HCT116 (cell line): ENCODE measurements at regions not wholly inside any gene's neighbourhood (a gene's known extent, or its start where the extent isn't known, plus 50 kb on each side); places are given as distances from the start of the nearest gene placed in this dataset.

Experiments used
- ATAC-seq: fragments of 200-7000 bp; cut with Tn5 transposase; 2 replicates; pipeline ENCODE4 v1.9.1; 2020; ENCODE audit warnings: mild to moderate bottlenecking, moderate library complexity
- BruUV-seq: library from RNA; stranded (reverse); fragments of 400-500 nt; replicated peaks from 2 replicates; lab custom pipeline; 2021; lab: Mats Ljungman, UMichigan
- CTCF ChIA-PET: fragments of 300-600 bp; sonication (Branson Sonifier 250); formaldehyde crosslinking; loops from one replicate; lab custom pipeline; 2021; ENCODE audit warnings: antibody characterized with exemption; lab: Charles Lee
- POLR2A ChIA-PET: fragments of 300-600, 350-600 bp; sonication (Branson Sonifier 250); formaldehyde crosslinking; loops from one replicate; lab custom pipeline; 2021; ENCODE audit warnings: antibody characterized with exemption; lab: Charles Lee
- RAD21 ChIA-PET, 2 experiments: fragments of 300-600 bp; sonication (Branson Sonifier 250); formaldehyde crosslinking; loops; one replicate each; lab custom pipeline; 2023; ENCODE audit warnings: low total read pairs in 2 of 2; ENCODE audit not compliant: uncharacterized antibody in 2 of 2, unreplicated experiment in 2 of 2, low non-redundant PET in 1 of 2; lab: Charles Lee
- DNase-seq: peaks from one replicate; pipeline ENCODE4 v3.0.0-alpha.2; 2010; ENCODE audit warnings: low read depth, low spot score
- H2AFZ ChIP-seq: fragments of 200-600 bp; shearing (Covaris generic), sonication (generic); 2 replicates; pipeline ENCODE4 v1.6.1; 2017; ENCODE audit warnings: low read depth, mixed run types, mixed read lengths, antibody characterized with exemption, low read length; ENCODE audit not compliant: poor library complexity, severe bottlenecking
- H3K27ac ChIP-seq: 2 replicates; pipeline ENCODE4 v1.5.1; 2012; ENCODE audit warnings: low read depth, low read length
- H3K27me3 ChIP-seq: fragments of 200-600 bp; sonication (generic); 2 replicates; pipeline ENCODE4 v1.6.1; 2016; ENCODE audit warnings: mixed run types, low read length, mixed read lengths; ENCODE audit not compliant: insufficient read depth
- H3K36me3 ChIP-seq, 2 experiments: fragments of 200-500 bp in 1 of 2; fragments of 200-600 bp in 1 of 2; sonication (Bioruptor generic) in 1 of 2; sonication (generic) in 1 of 2; 2 replicates each; pipeline versions ENCODE4 v1.5.1 to v1.6.1; 2014 to 2016; ENCODE audit warnings: low read length in 2 of 2, inconsistent platforms in 1 of 2, mixed read lengths in 1 of 2, mixed run types in 1 of 2; ENCODE audit not compliant: insufficient read depth in 2 of 2, control insufficient read depth in 1 of 2
- H3K4me1 ChIP-seq, 2 experiments: fragments of 200-600 bp in 1 of 2; sonication (generic) in 1 of 2; 2 replicates each; pipeline versions ENCODE4 v1.5.1 to v1.6.1; 2012 to 2017; ENCODE audit warnings: low read length in 2 of 2, inconsistent platforms in 1 of 2, mild to moderate bottlenecking in 1 of 2, mixed read lengths in 1 of 2, mixed run types in 1 of 2, moderate library complexity in 1 of 2; ENCODE audit not compliant: insufficient read depth in 2 of 2, control insufficient read depth in 1 of 2
- H3K4me2 ChIP-seq: fragments of 200-600 bp; sonication (generic); 2 replicates; pipeline ENCODE4 v1.6.1; 2017; ENCODE audit warnings: mixed run types, low read length, mixed read lengths
- H3K4me3 ChIP-seq, 2 experiments: fragments of 200-600 bp in 1 of 2; sonication (generic) in 1 of 2; replicated peaks in 1 of 2; 2 replicates each; pipeline ENCODE4 v1.5.1; 2011 to 2016; ENCODE audit warnings: low read length in 2 of 2, control low read depth in 1 of 2, low read depth in 1 of 2, mild to moderate bottlenecking in 1 of 2, mixed read lengths in 1 of 2, mixed run types in 1 of 2
- H3K79me2 ChIP-seq: fragments of 200-600 bp; sonication (generic); 2 replicates; pipeline ENCODE4 v1.6.1; 2017; ENCODE audit warnings: mild to moderate bottlenecking, mixed run types, low read length, moderate library complexity, mixed read lengths; ENCODE audit not compliant: insufficient read depth
- H3K9ac ChIP-seq: fragments of 200-600 bp; sonication (generic); 2 replicates; pipeline ENCODE4 v1.6.1; 2016; ENCODE audit warnings: low read length, mixed read lengths
- H3K9me2 ChIP-seq: fragments of 200-600 bp; sonication (generic), shearing (Covaris generic); 2 replicates; pipeline ENCODE4 v1.6.1; 2017; ENCODE audit warnings: mixed run types, mild to moderate bottlenecking, moderate library complexity; ENCODE audit not compliant: insufficient read depth
- H3K9me3 ChIP-seq, 2 experiments: fragments of 200-500 bp in 1 of 2; fragments of 200-600 bp in 1 of 2; sonication (Bioruptor generic) in 1 of 2; sonication (generic) in 1 of 2; 2 replicates each; pipeline ENCODE4 v1.6.1; 2014 to 2017; ENCODE audit warnings: low read length in 2 of 2, mixed read lengths in 2 of 2, inconsistent platforms in 1 of 2, low read depth in 1 of 2, mild to moderate bottlenecking in 1 of 2, mixed run types in 1 of 2, moderate library complexity in 1 of 2; ENCODE audit not compliant: control insufficient read depth in 1 of 2, insufficient read depth in 1 of 2
- H4K20me1 ChIP-seq: fragments of 200-600 bp; sonication (generic), shearing (Covaris generic); 2 replicates; pipeline ENCODE4 v1.6.1; 2017; ENCODE audit warnings: mixed run types, mild to moderate bottlenecking, moderate library complexity; ENCODE audit not compliant: insufficient read depth
- CBX3 ChIP-seq: IDR thresholded peaks from 2 replicates; pipeline ENCODE4 v1.6.1; 2012; ENCODE audit warnings: low read depth
- EGR1 ChIP-seq: IDR thresholded peaks from 2 replicates; pipeline ENCODE4 v1.6.1; 2012; ENCODE audit warnings: low read depth
- ELF1 ChIP-seq: IDR thresholded peaks from 2 replicates; pipeline ENCODE4 v1.6.1; 2012; ENCODE audit warnings: low read depth, borderline replicate concordance
- EZH2 ChIP-seq: fragments of 200-600 bp; sonication (generic); IDR thresholded peaks from 2 replicates; pipeline ENCODE4 v1.6.1; 2017; ENCODE audit warnings: antibody characterized with exemption, mixed run types
- FOSL1 ChIP-seq: IDR thresholded peaks from 2 replicates; pipeline ENCODE4 v1.6.1; 2012; ENCODE audit warnings: low read depth
- POLR2A ChIP-seq: IDR thresholded peaks from 2 replicates; pipeline ENCODE4 v1.7.0; 2011; ENCODE audit warnings: borderline replicate concordance; ENCODE audit not compliant: insufficient read depth, insufficient read length; ENCODE audit errors: extremely low read depth
- POLR2AphosphoS5 ChIP-seq: IDR thresholded peaks from 2 replicates; pipeline ENCODE4 v1.6.1; 2011; ENCODE audit warnings: mild to moderate bottlenecking, low read depth, low read length, moderate library complexity
- RAD21 ChIP-seq: IDR thresholded peaks from 2 replicates; pipeline ENCODE4 v1.6.1; 2012; ENCODE audit warnings: low read depth, mild to moderate bottlenecking
- SIN3A ChIP-seq: IDR thresholded peaks from 2 replicates; pipeline ENCODE4 v1.6.1; 2012; ENCODE audit warnings: low read depth
- SRF ChIP-seq: IDR thresholded peaks from 2 replicates; pipeline ENCODE4 v1.6.1; 2012; ENCODE audit warnings: low read depth
- ZNF274 ChIP-seq: fragments of 200-500 bp; sonication (Bioruptor generic); IDR thresholded peaks from 2 replicates; pipeline ENCODE4 v1.6.1; 2014; ENCODE audit warnings: mild to moderate bottlenecking, low read depth, low read length, inconsistent platforms
- intact Hi-C: fragments of 100-400 bp; cut with micrococcal nuclease; formaldehyde crosslinking; loops from 2 replicates; pipeline ENCODE4 v1.10.0; 2022
- TF ChIP-seq, protein P1 (sequence below): IDR thresholded peaks from 2 replicates; pipeline ENCODE4 v1.6.1; 2012
- TF ChIP-seq, protein P2 (sequence below): IDR thresholded peaks from 2 replicates; pipeline ENCODE4 v1.6.1; 2012; ENCODE audit warnings: low read depth

DNA sequence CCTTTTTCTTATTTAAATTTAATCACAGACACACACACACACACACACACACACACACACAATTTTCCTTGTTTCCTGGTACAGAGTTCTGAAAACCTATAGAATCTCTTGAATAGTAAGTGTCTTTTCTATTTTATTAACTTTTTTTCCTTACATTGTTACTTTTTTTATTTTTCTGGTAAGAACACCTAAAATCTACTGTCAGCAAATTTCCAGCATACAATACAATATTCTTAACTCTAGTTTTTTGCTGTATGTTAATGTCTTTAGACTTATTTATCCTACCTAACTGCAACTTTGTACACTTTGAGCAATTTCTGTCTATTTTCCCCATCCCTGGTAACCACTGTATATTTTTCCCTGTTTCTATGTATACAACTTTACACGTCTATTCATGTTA is 1179.8 kb downstream of the SLITRK1 start:
- intact Hi-C loops = no loop called here
- H2AFZ ChIP-seq = no peak overlapping the region
- no peak overlapping the region for H3K27ac ChIP-seq
- H3K79me2 ChIP-seq = no peaks in the 10 kb centered on the region
- ChIA-PET RAD21 (no interaction called here), POLR2A (no interaction called here), CTCF (no interaction called here)
- ATAC-seq = no peak
- no peaks in the 10 kb centered on the region for H3K4me1 ChIP-seq
- H3K9me2 ChIP-seq = no peaks in the 10 kb centered on the region
- no peak for DNase-seq
- H3K9ac ChIP-seq = no peak overlapping the region
- no peaks in the 10 kb centered on the region for H3K9me3 ChIP-seq
- no TSS peak for BruUV-seq
- H4K20me1 ChIP-seq = no peaks in the 10 kb centered on the region
- H3K4me2 ChIP-seq = no peak overlapping the region
- TF ChIP-seq FOSL1 = no peak
- no peak for TF ChIP-seq SIN3A
- TF ChIP-seq EGR1 = no peak
- TF ChIP-seq, all 23 proteins: peak for 0
- no peak overlapping the region for H3K4me3 ChIP-seq
- no peaks in the 10 kb centered on the region for H3K36me3 ChIP-seq
- no peaks in the 10 kb centered on the region for H3K27me3 ChIP-seq

- no peaks in the 10 kb centered on the region for H3K4me1 ChIP-seq
Measured at GRCh38 chr13:82701020-82701419, 1181.3 kb downstream of the SLITRK1 start.

DNA sequence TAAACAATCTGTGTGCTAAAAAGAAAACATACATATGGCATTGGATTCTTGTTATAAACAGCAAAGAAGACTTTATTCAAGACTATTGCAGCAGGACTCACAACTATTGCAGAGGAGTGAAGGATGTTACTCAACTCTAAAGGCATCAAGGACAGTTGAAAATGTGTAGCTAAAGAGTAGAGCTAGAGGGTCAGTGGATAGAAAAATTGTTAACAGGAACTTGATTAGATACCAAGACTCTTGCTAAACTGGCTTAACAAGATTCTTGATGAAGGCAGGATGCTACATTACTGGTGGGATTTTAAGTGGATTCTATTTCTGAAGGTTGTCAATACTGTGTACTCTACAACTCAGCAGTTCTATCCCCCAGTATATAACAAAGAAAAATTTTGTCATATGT is 1183.3 kb downstream of the SLITRK1 start:
- no TSS peak for BruUV-seq
- Histone ChIP-seq H3K9me2 (no peaks in the 10 kb centered on the region), H3K9me3 (no peaks in the 10 kb centered on the region), H3K27me3 (no peaks in the 10 kb centered on the region), H3K36me3 (no peaks in the 10 kb centered on the region), H3K4me3 (no peak overlapping the region), H3K4me2 (no peak overlapping the region), H3K79me2 (no peaks in the 10 kb centered on the region), H2AFZ (no peak overlapping the region), H4K20me1 (no peaks in the 10 kb centered on the region), H3K9ac (no peak overlapping the region), H3K27ac (no peak overlapping the region), H3K4me1 (no peaks in the 10 kb centered on the region)
- ATAC-seq = no peak
- ChIA-PET RAD21 (no interaction called here), CTCF (no interaction called here), POLR2A (no interaction called here)
- no peak for DNase-seq
- intact Hi-C loops = no loop called here
- TF ChIP-seq POLR2A (no peak), ELF1 (no peak), CBX3 (no peak), POLR2AphosphoS5 (no peak), RAD21 (no peak), EGR1 (no peak), EZH2 (no peak), SRF (no peak), ZNF274 (no peak)
- TF ChIP-seq, protein P1, sequence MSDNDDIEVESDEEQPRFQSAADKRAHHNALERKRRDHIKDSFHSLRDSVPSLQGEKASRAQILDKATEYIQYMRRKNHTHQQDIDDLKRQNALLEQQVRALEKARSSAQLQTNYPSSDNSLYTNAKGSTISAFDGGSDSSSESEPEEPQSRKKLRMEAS = no peak
- TF ChIP-seq, protein P2, sequence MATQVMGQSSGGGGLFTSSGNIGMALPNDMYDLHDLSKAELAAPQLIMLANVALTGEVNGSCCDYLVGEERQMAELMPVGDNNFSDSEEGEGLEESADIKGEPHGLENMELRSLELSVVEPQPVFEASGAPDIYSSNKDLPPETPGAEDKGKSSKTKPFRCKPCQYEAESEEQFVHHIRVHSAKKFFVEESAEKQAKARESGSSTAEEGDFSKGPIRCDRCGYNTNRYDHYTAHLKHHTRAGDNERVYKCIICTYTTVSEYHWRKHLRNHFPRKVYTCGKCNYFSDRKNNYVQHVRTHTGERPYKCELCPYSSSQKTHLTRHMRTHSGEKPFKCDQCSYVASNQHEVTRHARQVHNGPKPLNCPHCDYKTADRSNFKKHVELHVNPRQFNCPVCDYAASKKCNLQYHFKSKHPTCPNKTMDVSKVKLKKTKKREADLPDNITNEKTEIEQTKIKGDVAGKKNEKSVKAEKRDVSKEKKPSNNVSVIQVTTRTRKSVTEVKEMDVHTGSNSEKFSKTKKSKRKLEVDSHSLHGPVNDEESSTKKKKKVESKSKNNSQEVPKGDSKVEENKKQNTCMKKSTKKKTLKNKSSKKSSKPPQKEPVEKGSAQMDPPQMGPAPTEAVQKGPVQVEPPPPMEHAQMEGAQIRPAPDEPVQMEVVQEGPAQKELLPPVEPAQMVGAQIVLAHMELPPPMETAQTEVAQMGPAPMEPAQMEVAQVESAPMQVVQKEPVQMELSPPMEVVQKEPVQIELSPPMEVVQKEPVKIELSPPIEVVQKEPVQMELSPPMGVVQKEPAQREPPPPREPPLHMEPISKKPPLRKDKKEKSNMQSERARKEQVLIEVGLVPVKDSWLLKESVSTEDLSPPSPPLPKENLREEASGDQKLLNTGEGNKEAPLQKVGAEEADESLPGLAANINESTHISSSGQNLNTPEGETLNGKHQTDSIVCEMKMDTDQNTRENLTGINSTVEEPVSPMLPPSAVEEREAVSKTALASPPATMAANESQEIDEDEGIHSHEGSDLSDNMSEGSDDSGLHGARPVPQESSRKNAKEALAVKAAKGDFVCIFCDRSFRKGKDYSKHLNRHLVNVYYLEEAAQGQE = no peak

More at GRCh38 chr13:82701020-82701419, 1181.3 kb downstream of the SLITRK1 start:
- Histone ChIP-seq H3K9ac (no peak overlapping the region), H3K4me3 (no peak overlapping the region), H3K79me2 (no peaks in the 10 kb centered on the region), H3K9me3 (no peaks in the 10 kb centered on the region), H4K20me1 (no peaks in the 10 kb centered on the region), H3K27ac (no peak overlapping the region), H2AFZ (no peak overlapping the region), H3K9me2 (no peaks in the 10 kb centered on the region), H3K36me3 (no peaks in the 10 kb centered on the region), H3K4me2 (no peak overlapping the region), H3K27me3 (no peaks in the 10 kb centered on the region)
- DNase-seq = no peak
- no peak for ATAC-seq
- ChIA-PET RAD21 (no interaction called here), POLR2A (no interaction called here), CTCF (no interaction called here)
- intact Hi-C loops = no loop called here
- TF ChIP-seq EGR1 = no peak
- BruUV-seq = no TSS peak
